Type B pancreatic cell (in vitro differentiated cells): ENCODE measurements at regions not wholly inside any gene's neighbourhood (a gene's known extent, or its start where the extent isn't known, plus 50 kb on each side); places are given as distances from the start of the nearest gene placed in this dataset.
"Not testable (repeated sequence)": the region's sequence is repeated elsewhere in the genome, so short reads cannot be mapped to it uniquely, and the experiment has no call there.

Experiments used
- DNase-seq: peaks from one replicate; pipeline ENCODE4 v3.0.0; 2021; ENCODE audit warnings: mixed read lengths; ENCODE audit not compliant: unreplicated experiment; ENCODE audit errors: extremely low spot score
- H3K27ac Mint-ChIP-seq: 2 replicates; pipeline ENCODE4 v1.8.0; 2021; ENCODE audit warnings: mild to moderate bottlenecking, mixed read lengths
- H3K27me3 Mint-ChIP-seq: 2 replicates; pipeline ENCODE4 v1.8.0; 2021; ENCODE audit warnings: mixed read lengths
- H3K36me3 Mint-ChIP-seq: 2 replicates; pipeline ENCODE4 v1.8.0; 2021; ENCODE audit warnings: mixed read lengths
- H3K4me1 Mint-ChIP-seq: one replicate; pipeline ENCODE4 v1.8.0; 2021; ENCODE audit warnings: mixed read lengths; ENCODE audit not compliant: unreplicated experiment
- H3K4me3 Mint-ChIP-seq: 2 replicates; pipeline ENCODE4 v1.8.0; 2021; ENCODE audit warnings: mild to moderate bottlenecking, mixed read lengths
- H3K9me3 Mint-ChIP-seq: 2 replicates; pipeline ENCODE4 v1.8.0; 2021; ENCODE audit warnings: mixed read lengths
- TF ChIP-seq, protein P1 (sequence below): fragments of 200-600 bp; sonication (generic); conservative IDR thresholded peaks from 2 replicates; pipeline ENCODE4 v1.5.0; 2021; ENCODE audit warnings: antibody characterized with exemption, mild to moderate bottlenecking

DNA sequence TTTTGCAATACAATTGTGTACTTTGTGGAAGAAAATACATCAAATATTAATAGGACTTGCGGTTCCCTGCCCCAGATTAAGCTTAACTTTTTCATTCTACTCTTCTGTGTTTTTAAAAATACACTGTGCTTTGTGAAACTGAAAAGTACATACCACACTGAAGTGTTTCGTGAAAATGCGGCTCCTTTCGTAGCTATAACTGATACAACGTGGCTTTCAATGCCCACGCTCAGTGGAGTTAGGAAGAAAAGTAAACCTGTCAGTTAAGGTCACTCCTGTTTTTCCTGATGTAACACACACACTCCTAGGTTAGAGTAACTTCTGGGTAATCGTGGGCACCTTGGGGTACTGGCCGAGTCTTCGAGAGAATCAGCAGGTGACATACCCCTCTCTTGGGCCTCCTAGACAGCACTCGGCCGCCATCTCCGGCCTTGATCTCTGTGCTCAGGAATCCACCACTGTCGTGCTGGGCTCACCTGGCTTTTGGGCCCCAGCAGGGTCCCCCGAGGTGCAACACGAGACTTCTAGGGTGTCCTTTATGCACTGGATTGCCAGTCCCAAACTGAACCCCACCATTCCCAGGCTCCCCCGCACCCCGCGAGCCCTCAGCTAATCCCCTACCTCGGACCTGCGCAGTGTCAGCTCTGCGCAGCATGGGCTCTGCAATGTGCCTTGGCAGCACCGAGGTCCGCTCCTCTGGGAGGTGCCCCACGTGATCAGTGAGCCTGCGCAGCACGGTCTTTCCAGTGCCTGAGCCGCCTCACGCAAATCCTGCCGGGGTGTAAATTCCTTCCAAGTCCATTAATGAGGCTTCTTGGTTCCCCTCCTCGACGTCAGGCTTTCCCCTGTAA is 162.6 kb upstream of the INTU start:
- TF ChIP-seq, protein P1, sequence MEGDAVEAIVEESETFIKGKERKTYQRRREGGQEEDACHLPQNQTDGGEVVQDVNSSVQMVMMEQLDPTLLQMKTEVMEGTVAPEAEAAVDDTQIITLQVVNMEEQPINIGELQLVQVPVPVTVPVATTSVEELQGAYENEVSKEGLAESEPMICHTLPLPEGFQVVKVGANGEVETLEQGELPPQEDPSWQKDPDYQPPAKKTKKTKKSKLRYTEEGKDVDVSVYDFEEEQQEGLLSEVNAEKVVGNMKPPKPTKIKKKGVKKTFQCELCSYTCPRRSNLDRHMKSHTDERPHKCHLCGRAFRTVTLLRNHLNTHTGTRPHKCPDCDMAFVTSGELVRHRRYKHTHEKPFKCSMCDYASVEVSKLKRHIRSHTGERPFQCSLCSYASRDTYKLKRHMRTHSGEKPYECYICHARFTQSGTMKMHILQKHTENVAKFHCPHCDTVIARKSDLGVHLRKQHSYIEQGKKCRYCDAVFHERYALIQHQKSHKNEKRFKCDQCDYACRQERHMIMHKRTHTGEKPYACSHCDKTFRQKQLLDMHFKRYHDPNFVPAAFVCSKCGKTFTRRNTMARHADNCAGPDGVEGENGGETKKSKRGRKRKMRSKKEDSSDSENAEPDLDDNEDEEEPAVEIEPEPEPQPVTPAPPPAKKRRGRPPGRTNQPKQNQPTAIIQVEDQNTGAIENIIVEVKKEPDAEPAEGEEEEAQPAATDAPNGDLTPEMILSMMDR = no peak
- no peaks in the 10 kb centered on the region for H3K9me3 Mint-ChIP-seq
- no peaks in the 10 kb centered on the region for H3K36me3 Mint-ChIP-seq
- H3K27ac Mint-ChIP-seq = no peak overlapping the region
- H3K4me3 Mint-ChIP-seq = no peak overlapping the region
- no peaks in the 10 kb centered on the region for H3K4me1 Mint-ChIP-seq
- no peaks in the 10 kb centered on the region for H3K27me3 Mint-ChIP-seq
- no peak for DNase-seq

DNA sequence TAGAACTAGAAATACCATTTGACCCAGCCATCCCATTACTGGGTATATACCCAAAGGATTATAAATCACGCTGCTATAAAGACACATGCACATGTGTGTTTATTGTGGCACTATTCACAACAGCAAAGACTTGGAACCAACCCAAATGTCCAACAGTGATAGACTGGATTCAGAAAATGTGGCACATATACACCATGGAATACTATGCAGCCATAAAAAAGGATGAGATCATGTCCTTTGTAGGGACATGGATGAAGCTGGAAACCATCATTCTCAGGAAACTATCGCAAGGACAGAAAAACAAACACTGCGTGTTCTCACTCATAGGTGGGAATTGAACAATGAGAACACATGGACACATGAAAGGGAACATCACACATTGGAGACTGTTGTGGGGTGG is 154.5 kb upstream of the INTU start:
- not testable (repeated sequence) for H3K4me1 Mint-ChIP-seq, H3K4me3 Mint-ChIP-seq, H3K27ac Mint-ChIP-seq, H3K9me3 Mint-ChIP-seq, H3K27me3 Mint-ChIP-seq, DNase-seq, H3K36me3 Mint-ChIP-seq

DNA sequence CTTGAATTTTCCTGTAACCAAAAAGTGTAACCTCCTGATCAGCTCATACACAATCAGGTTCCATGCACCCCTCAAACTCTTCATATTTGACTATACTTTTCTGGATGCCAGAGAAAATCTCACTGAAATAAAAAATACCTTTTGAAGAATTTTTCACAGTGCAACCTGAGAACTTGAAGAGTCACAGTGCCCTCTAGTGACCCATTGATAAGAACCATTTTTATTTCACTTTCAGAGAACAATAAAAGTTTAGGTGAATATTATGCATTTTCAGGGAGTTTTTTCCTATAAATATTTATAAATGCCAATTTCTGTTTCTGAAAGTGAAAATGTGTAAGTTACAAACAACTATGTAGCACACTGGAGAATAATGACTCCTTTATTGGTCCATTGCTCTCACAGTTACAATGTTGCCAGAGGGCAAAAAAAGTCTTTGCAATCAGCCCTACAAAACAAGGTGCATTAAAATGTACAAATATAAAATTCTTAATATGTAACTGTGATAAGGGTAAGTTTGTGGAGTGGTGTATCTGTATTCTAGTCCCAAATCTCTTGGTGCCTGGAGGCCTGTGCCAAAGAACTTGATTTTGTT is 153.6 kb upstream of the INTU start:
- TF ChIP-seq, protein P1 = peak; percentile 85
- Mint-ChIP-seq H3K9me3 (no peaks in the 10 kb centered on the region), H3K4me3 (no peak overlapping the region), H3K4me1 (no peaks in the 10 kb centered on the region), H3K36me3 (no peaks in the 10 kb centered on the region), H3K27me3 (no peaks in the 10 kb centered on the region), H3K27ac (no peak overlapping the region)
- no peak for DNase-seq

DNA sequence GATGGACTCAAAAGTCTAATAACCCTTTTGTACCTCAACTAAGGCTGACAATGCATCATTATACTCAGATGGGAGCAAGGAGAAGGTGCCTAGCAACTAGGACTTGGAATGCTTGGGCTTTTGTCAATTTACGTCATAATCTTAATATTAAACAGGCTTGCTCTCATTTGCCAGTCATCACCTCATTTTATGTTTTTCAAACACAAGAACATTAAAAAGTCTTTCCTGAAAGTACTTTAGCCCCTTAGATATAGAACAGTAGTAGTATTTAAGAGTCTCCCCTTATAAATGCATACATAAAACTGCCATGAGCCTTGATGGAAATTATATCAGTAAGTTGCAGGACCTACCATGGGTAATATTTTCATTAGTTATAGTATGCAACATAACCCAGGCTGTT is 150.7 kb upstream of the INTU start:
- Mint-ChIP-seq H3K4me1 (no peaks in the 10 kb centered on the region), H3K4me3 (no peak overlapping the region), H3K27ac (no peak overlapping the region), H3K36me3 (no peaks in the 10 kb centered on the region), H3K9me3 (no peaks in the 10 kb centered on the region), H3K27me3 (no peaks in the 10 kb centered on the region)
- DNase-seq = no peak
- TF ChIP-seq, protein P1 = no peak

DNA sequence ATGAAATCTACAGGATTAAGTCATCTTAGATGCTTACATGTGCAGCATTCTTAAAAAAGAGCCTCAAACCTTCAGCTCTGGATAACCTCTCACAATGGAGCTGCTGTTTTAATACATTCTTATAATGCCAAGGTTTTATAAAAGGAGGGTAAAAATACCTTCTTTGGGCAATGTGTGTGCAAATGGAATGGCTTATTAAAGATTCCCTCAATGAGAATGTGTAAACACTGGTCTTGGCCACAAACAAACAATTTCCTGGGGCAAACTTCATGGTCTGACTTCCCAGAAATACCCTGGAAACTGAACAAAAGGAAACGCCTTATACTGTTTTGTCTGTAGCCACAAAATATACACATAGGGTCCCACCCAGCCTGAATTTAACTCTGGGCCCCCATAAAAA is 148.6 kb upstream of the INTU start:
- no peak for DNase-seq
- TF ChIP-seq, protein P1 = no peak
- Mint-ChIP-seq H3K27me3 (no peaks in the 10 kb centered on the region), H3K9me3 (no peaks in the 10 kb centered on the region), H3K36me3 (no peaks in the 10 kb centered on the region), H3K27ac (no peak overlapping the region), H3K4me1 (no peaks in the 10 kb centered on the region), H3K4me3 (no peak overlapping the region)

DNA sequence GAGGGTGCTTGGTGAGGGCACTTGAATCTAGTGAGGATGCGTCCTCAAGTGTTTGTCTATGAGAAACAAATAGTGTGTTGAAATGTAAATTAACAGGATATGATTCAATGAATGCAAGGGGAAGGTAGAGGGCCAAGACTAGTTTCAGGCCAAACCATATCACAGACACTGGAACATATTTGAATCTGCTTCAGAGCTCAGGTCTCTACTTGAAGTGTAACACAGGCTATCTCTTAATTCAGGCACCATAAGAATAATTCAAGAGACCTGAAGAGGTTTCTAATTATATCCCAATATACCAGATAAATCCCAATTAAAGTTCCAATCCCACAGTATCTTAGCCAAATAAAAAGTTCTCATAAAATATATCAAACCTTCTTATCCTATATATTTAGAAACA is 146.5 kb upstream of the INTU start:
- H3K4me1 Mint-ChIP-seq = no peaks in the 10 kb centered on the region
- no peaks in the 10 kb centered on the region for H3K9me3 Mint-ChIP-seq
- no peak overlapping the region for H3K4me3 Mint-ChIP-seq
- no peaks in the 10 kb centered on the region for H3K27me3 Mint-ChIP-seq
- TF ChIP-seq, protein P1 = no peak
- no peaks in the 10 kb centered on the region for H3K36me3 Mint-ChIP-seq
- no peak for DNase-seq
- H3K27ac Mint-ChIP-seq = no peak overlapping the region
